ENCODE measurements at regions not wholly inside any gene's neighbourhood (a gene's known extent, or its start where the extent isn't known, plus 50 kb on each side); places are given as distances from the start of the nearest gene placed in this dataset.

- TF ChIP-seq CTCF (IDR thresholded peaks at IDR 0.05) (no peak), POLR2A (IDR thresholded peaks at IDR 0.05) (no peak)
These were observed 1498.2 kb upstream of the TENM3 start for GRCh38 chr4:180745019-180745418.
